ENCODE measurements at regions not wholly inside any gene's neighbourhood (a gene's known extent, or its start where the extent isn't known, plus 50 kb on each side); places are given as distances from the start of the nearest gene placed in this dataset.

- peaks cover 9 to 18% of the 10 kb centered on the region in 2 experiments; a peak in 2 of 4 replicates for H3K9me3 ChIP-seq (ENCODE audit: control insufficient read depth in 1 of 2, insufficient read depth in 1 of 2, low read depth in 1 of 2, low read length in 2 of 2)
- BruUV-seq (replicated peaks), result no TSS peak
- TF ChIP-seq POLR2A (IDR thresholded peaks at IDR 0.05; ENCODE audit: borderline replicate concordance, extremely low read depth, insufficient read depth, insufficient read length), result no peak
- no peak for TF ChIP-seq RAD21 (IDR thresholded peaks at IDR 0.05; ENCODE audit: low read depth)
- no peak for TF ChIP-seq EGR1 (IDR thresholded peaks at IDR 0.05; ENCODE audit: low read depth)
- no peak for TF ChIP-seq ZNF274 (IDR thresholded peaks at IDR 0.05; ENCODE audit: low read depth, low read length)
- TF ChIP-seq ZFX (IDR thresholded peaks at IDR 0.05), result no peak
- no peak for TF ChIP-seq ZBTB33 (IDR thresholded peaks at IDR 0.05; ENCODE audit: extremely low read depth, insufficient replicate concordance, low read length)
- TF ChIP-seq CEBPB (IDR thresholded peaks at IDR 0.05; ENCODE audit: low read depth), result no peak
- TF ChIP-seq REST (IDR thresholded peaks at IDR 0.05; ENCODE audit: low read depth), result no peak
- TF ChIP-seq TCF7L2 (IDR thresholded peaks at IDR 0.05; ENCODE audit: borderline replicate concordance, extremely low read depth, insufficient read depth, insufficient read length), result no peak
- no peak for TF ChIP-seq FOSL1 (IDR thresholded peaks at IDR 0.05; ENCODE audit: low read depth)
- TF ChIP-seq EZH2phosphoT487 (IDR thresholded peaks at IDR 0.05; ENCODE audit: borderline replicate concordance), result no peak
- TF ChIP-seq CTCF (IDR thresholded peaks at IDR 0.05 in 2 of 3, conservative IDR thresholded peaks at IDR 0.05 in 1 of 3; ENCODE audit: borderline replicate concordance in 1 of 3, insufficient read depth in 1 of 3, low read depth in 2 of 3, low read length in 2 of 3), result no peak
- TF ChIP-seq EZH2 (IDR thresholded peaks at IDR 0.05), result no peak
- no peak for TF ChIP-seq POLR2AphosphoS5 (IDR thresholded peaks at IDR 0.05; ENCODE audit: low read depth, low read length)
- H3K36me3 ChIP-seq (ENCODE audit: control insufficient read depth in 1 of 2, insufficient read depth in 2 of 2, low read length in 2 of 2), result no peaks in the 10 kb centered on the region
- H3K27me3 ChIP-seq (ENCODE audit: insufficient read depth, low read length), result no peaks in the 10 kb centered on the region
- H3K4me2 ChIP-seq (ENCODE audit: low read length), result no peak overlapping the region
- intact Hi-C loops (cut with micrococcal nuclease), result no loop called here
- H4K20me1 ChIP-seq (ENCODE audit: insufficient read depth), result no peaks in the 10 kb centered on the region
- ChIA-PET CTCF (no interaction called here), RAD21 (ENCODE audit: low non-redundant PET in 1 of 2, low total read pairs in 2 of 2, uncharacterized antibody in 2 of 2, unreplicated experiment in 2 of 2) (no interaction called here), POLR2A (no interaction called here)
- no peaks in the 10 kb centered on the region for H3K79me2 ChIP-seq (ENCODE audit: insufficient read depth, low read length)
- no peaks in the 10 kb centered on the region for H3K9me2 ChIP-seq (ENCODE audit: insufficient read depth)
- no peak overlapping the region for H3K9ac ChIP-seq (ENCODE audit: low read length)
- H3K4me1 ChIP-seq (ENCODE audit: control insufficient read depth in 1 of 2, insufficient read depth in 2 of 2, low read length in 2 of 2), result no peaks in the 10 kb centered on the region
- DNase-seq (ENCODE audit: low read depth, low spot score), result no peak
- no peak overlapping the region for H2AFZ ChIP-seq (ENCODE audit: low read depth, low read length, poor library complexity, severe bottlenecking)
- H3K4me3 ChIP-seq (replicated peaks in 1 of 2; ENCODE audit: low read depth in 1 of 2, low read length in 2 of 2), result no peak overlapping the region
- ATAC-seq, result no peak
- H3K27ac ChIP-seq (ENCODE audit: low read depth, low read length), result no peak overlapping the region
Measured at GRCh38 chr11:37277896-37278465, 679.9 kb upstream of the RAG2 start.
